Endothelial cell of umbilical vein (primary cell): ENCODE measurements at regions not wholly inside any gene's neighbourhood (a gene's known extent, or its start where the extent isn't known, plus 50 kb on each side); places are given as distances from the start of the nearest gene placed in this dataset.

ENCODE experiments used
- BruUV-seq: library from RNA; stranded (reverse); fragments of 400-500 nt; replicated peaks from 2 replicates; lab custom pipeline; 2021; lab: Mats Ljungman, UMichigan
- CTCF ChIA-PET: fragments of 300-600, 350-600 bp; sonication (Branson Sonifier 250); formaldehyde crosslinking; loops from one replicate; lab custom pipeline; 2021; ENCODE audit warnings: antibody characterized with exemption, inconsistent platforms; lab: Charles Lee
- POLR2A ChIA-PET: fragments of 300-600, 350-600 bp; sonication (Branson Sonifier 250); formaldehyde crosslinking; loops from one replicate; lab custom pipeline; 2021; ENCODE audit warnings: antibody characterized with exemption, inconsistent platforms; lab: Charles Lee
- DNase-seq: peaks from one replicate; pipeline ENCODE4 v3.0.0-alpha.2; 2011; ENCODE audit warnings: low read depth, low spot score
- FAIRE-seq: peaks from 2 replicates; lab custom pipeline; 2011; peaks lifted over from hg19 to GRCh38; lab: Jason Lieb, UNC
- H2AFZ ChIP-seq: 2 replicates; pipeline ENCODE4 v1.6.0; 2012; ENCODE audit warnings: low read depth, low read length, control low read depth, inconsistent platforms
- H3K27ac ChIP-seq: 2 replicates; pipeline ENCODE4 v1.5.1; 2011; ENCODE audit warnings: low read depth, mild to moderate bottlenecking, control low read depth, low read length, moderate library complexity; ENCODE audit not compliant: insufficient read depth
- H3K27me3 ChIP-seq, 2 experiments: 2 replicates each; pipeline versions ENCODE4 v1.6.0 to v1.6.1; 2011; ENCODE audit warnings: low read length in 2 of 2, mixed read lengths in 1 of 2; ENCODE audit not compliant: control insufficient read depth in 2 of 2, insufficient read depth in 2 of 2
- H3K36me3 ChIP-seq, 2 experiments: 2 replicates in 1 of 2; 3 replicates in 1 of 2; pipeline ENCODE4 v1.5.1; 2011; ENCODE audit warnings: low read length in 2 of 2, mild to moderate bottlenecking in 1 of 2, moderate library complexity in 1 of 2; ENCODE audit not compliant: control insufficient read depth in 2 of 2, insufficient read depth in 2 of 2; ENCODE audit errors: extremely low read depth in 1 of 2
- H3K4me1 ChIP-seq: 3 replicates; pipeline ENCODE4 v1.5.1; 2011; ENCODE audit warnings: mild to moderate bottlenecking, low read length; ENCODE audit not compliant: control insufficient read depth, insufficient read depth; ENCODE audit errors: extremely low read depth
- H3K4me2 ChIP-seq: 2 replicates; pipeline ENCODE4 v1.6.1; 2011; ENCODE audit warnings: low read length, control low read depth, mixed read lengths; ENCODE audit not compliant: insufficient read depth
- H3K4me3 ChIP-seq, 3 experiments: fragments of 200-600 bp in 1 of 3; sonication (generic), shearing (Covaris generic) in 1 of 3; replicated peaks in 1 of 3; 2 replicates each; pipeline ENCODE4 v1.5.1; 2011 to 2016; ENCODE audit warnings: control low read depth in 3 of 3, low read length in 3 of 3, mild to moderate bottlenecking in 2 of 3, inconsistent platforms in 1 of 3, low read depth in 1 of 3, moderate library complexity in 1 of 3; ENCODE audit not compliant: insufficient read depth in 1 of 3
- H3K79me2 ChIP-seq: 2 replicates; pipeline ENCODE4 v1.6.0; 2012; ENCODE audit warnings: low read length, inconsistent platforms; ENCODE audit not compliant: control insufficient read depth, insufficient read depth
- H3K9ac ChIP-seq: replicated peaks from 2 replicates; pipeline ENCODE3; 2011; ENCODE audit warnings: low read length, control low read depth; ENCODE audit not compliant: insufficient read depth; ENCODE audit errors: extremely low read depth
- H3K9me1 ChIP-seq: replicated peaks from 3 replicates; pipeline ENCODE4 v1.6.0; 2011; ENCODE audit warnings: mild to moderate bottlenecking, low read length; ENCODE audit not compliant: control insufficient read depth, insufficient read depth; ENCODE audit errors: extremely low read depth
- H3K9me3 ChIP-seq: replicated peaks from 2 replicates; pipeline ENCODE4 v1.5.1; 2012; ENCODE audit warnings: low read length, inconsistent platforms; ENCODE audit not compliant: control insufficient read depth, insufficient read depth
- H4K20me1 ChIP-seq: replicated peaks from 2 replicates; pipeline ENCODE3; 2011; ENCODE audit warnings: mild to moderate bottlenecking, low read length; ENCODE audit not compliant: control insufficient read depth, insufficient read depth; ENCODE audit errors: extremely low read depth
- EZH2 ChIP-seq: IDR thresholded peaks from 2 replicates; pipeline ENCODE4 v1.6.1; 2012; ENCODE audit warnings: borderline replicate concordance, low read depth, mild to moderate bottlenecking, moderate library complexity, low read length, inconsistent platforms; ENCODE audit not compliant: severe bottlenecking
- GATA2 ChIP-seq: IDR thresholded peaks from 2 replicates; pipeline ENCODE4 v1.7.0; 2011; ENCODE audit warnings: low read depth, mild to moderate bottlenecking, moderate library complexity, mixed read lengths, low read length; ENCODE audit not compliant: insufficient read length, insufficient read depth
- POLR2AphosphoS5 ChIP-seq: IDR thresholded peaks from 2 replicates; pipeline ENCODE4 v1.6.1; 2012; ENCODE audit warnings: low read depth, mild to moderate bottlenecking, control low read depth, low read length, moderate library complexity; ENCODE audit not compliant: insufficient read depth
- dilution Hi-C: fragments of 300-500 bp; cut with MboI; formaldehyde crosslinking; loops from one replicate; pipeline ENCODE4 v1.15.0; 2019; ENCODE audit warnings: low sequenced_read_pairs; ENCODE audit not compliant: extremely low pct_ligation_motif_present
- intact Hi-C: fragments of 100-400 bp; cut with micrococcal nuclease; formaldehyde crosslinking; loops from one replicate; pipeline ENCODE4 v1.10.0; 2022

DNA sequence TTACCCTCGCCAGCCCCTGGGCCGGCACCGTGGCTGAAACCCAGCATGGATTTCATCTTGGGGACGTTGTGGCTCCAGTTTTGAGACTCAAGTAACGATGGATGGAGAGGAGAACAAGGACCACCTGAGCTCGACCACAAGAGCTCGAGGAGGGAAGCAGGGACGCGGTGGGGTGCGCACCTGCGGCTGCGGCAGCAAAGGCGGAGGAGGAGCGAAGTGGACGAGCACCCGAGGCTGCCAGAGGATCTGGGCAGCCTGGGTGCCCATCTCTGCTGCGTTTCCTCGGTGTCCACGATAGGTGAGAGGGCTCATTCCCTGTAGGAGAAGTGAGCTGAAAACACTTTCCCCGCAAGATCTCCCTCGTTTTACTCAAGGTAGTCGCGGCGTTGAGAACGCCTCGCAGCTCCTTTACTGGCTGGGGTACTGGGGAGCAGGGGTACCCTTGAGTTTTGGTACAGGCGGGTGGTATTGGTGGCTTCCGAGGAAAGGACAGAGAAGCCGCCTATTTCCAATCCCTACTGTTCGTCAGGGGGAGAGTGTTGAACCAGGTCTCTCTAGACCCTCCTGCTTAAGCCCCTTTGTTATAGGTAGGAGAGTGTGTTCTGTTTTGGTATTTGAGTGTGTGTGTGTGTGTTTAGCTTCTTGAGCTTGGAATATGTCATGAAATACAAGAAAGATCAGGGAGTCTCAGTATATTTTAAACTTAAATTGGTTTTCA lies 137.7 kb downstream of the TRIM27 start:
- peaks cover 44 to 70% of the 10 kb centered on the region in 2 experiments for H3K27me3 ChIP-seq
- no peak overlapping the region for H3K4me3 ChIP-seq
- dilution Hi-C loops (no loop called here), intact Hi-C loops (no loop called here)
- H3K27ac ChIP-seq = no peak overlapping the region
- no peak overlapping the region for H2AFZ ChIP-seq
- H4K20me1 ChIP-seq = no peaks in the 10 kb centered on the region
- TF ChIP-seq GATA2 (no peak), POLR2AphosphoS5 (no peak), EZH2 (peak; percentile 36)
- no peaks in the 10 kb centered on the region for H3K9me1 ChIP-seq
- POLR2A ChIA-PET = no interaction called here
- H3K4me2 ChIP-seq = no peak overlapping the region
- CTCF ChIA-PET = interaction anchor here (0.6 to 1.2 kb wide), 3 partner anchors 8 to 57 kb away, joined by 3 read pairs; no protein-coding TSS in a partner anchor
- H3K4me1 ChIP-seq = peaks cover 2% of the 10 kb centered on the region
- H3K9ac ChIP-seq = no peak overlapping the region
- H3K36me3 ChIP-seq = no peaks in the 10 kb centered on the region
- DNase-seq (no peak), FAIRE-seq (no peak)
- no peaks in the 10 kb centered on the region for H3K79me2 ChIP-seq
- BruUV-seq = no TSS peak
- no peaks in the 10 kb centered on the region for H3K9me3 ChIP-seq

DNA sequence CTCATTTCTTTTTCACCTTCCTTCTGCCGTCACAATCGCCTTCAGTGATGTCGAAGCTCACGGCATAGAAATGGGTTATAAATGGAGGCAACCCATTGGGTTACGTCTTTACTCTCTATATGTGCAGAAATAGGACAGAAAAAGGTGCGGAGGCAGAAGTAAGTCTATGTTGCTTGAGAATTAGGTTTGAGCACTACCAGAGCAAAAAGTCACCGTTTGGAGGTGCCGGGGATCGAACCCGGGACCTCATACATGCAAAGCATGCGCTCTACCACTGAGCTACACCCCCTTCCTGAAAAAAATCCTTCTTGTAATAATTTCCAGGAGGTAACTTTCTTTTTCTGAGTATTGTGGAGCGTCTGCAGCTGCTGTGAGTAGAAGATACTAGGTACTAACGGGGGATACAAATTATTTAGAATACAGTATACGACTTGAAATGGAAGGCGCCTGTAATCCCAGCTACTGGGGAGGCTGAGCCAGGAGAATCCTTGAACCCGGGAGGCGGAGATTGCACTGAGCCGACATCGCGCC lies 134.2 kb downstream of the TRIM27 start:
- H3K4me2 ChIP-seq = peak overlapping the region; percentile 56
- DNase-seq = peak; percentile 49
- H4K20me1 ChIP-seq = no peaks in the 10 kb centered on the region
- peaks cover under 1% of the 10 kb centered on the region for H3K4me1 ChIP-seq
- no peaks in the 10 kb centered on the region for H3K9me1 ChIP-seq
- FAIRE-seq = peak; percentile 88
- H3K27me3 ChIP-seq = peaks cover 37 to 56% of the 10 kb centered on the region in 2 experiments
- no peaks in the 10 kb centered on the region for H3K79me2 ChIP-seq
- no peak overlapping the region for H3K9ac ChIP-seq
- no peaks in the 10 kb centered on the region for H3K36me3 ChIP-seq
- H2AFZ ChIP-seq = peak overlapping the region; percentile 26
- dilution Hi-C loops = no loop called here
- ChIA-PET CTCF (interaction anchor here (1.6 kb wide), 1 partner anchor 227 kb away, joined by 4 read pairs; no protein-coding TSS in a partner anchor), POLR2A (interaction anchor here (0.8 kb wide), 1 partner anchor 86 kb away, joined by 9 read pairs; no protein-coding TSS in a partner anchor)
- BruUV-seq = no TSS peak
- H3K27ac ChIP-seq = no peak overlapping the region
- H3K9me3 ChIP-seq = no peaks in the 10 kb centered on the region
- intact Hi-C loops = loop anchor here (2.0 to 5.0 kb wide), 3 partner anchors 49 to 193 kb away; no protein-coding TSS in a partner anchor
- H3K4me3 ChIP-seq = peak overlapping the region; percentile 5 to 65 (median 57)
- TF ChIP-seq POLR2AphosphoS5 (no peak), EZH2 (peak; percentile 30)
